ENCODE measurements at regions not wholly inside any gene's neighbourhood (a gene's known extent, or its start where the extent isn't known, plus 50 kb on each side); places are given as distances from the start of the nearest gene placed in this dataset.

DNA sequence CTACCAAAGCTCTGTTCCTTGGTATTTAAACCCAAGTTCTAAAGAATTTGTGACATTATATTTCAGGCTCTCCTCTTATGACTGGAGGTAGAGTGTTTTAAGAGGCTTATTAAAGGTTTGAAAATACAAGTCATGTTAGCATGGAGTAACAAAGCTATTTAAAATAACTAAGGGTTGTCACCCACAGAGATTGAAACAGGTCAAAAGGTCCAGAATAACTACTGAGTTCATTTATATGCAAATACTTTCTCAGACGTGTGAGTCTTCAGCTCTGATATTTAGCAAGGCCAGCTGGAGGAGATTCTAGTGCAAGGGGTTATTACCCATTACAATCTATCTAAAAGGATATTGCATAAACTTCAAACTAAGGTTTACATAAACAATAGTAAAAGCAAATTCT, 1538.8 kb upstream of the CDH8 start:
- TF ChIP-seq, protein P1, sequence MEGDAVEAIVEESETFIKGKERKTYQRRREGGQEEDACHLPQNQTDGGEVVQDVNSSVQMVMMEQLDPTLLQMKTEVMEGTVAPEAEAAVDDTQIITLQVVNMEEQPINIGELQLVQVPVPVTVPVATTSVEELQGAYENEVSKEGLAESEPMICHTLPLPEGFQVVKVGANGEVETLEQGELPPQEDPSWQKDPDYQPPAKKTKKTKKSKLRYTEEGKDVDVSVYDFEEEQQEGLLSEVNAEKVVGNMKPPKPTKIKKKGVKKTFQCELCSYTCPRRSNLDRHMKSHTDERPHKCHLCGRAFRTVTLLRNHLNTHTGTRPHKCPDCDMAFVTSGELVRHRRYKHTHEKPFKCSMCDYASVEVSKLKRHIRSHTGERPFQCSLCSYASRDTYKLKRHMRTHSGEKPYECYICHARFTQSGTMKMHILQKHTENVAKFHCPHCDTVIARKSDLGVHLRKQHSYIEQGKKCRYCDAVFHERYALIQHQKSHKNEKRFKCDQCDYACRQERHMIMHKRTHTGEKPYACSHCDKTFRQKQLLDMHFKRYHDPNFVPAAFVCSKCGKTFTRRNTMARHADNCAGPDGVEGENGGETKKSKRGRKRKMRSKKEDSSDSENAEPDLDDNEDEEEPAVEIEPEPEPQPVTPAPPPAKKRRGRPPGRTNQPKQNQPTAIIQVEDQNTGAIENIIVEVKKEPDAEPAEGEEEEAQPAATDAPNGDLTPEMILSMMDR (IDR thresholded peaks at IDR 0.05), result no peak
- TF ChIP-seq POLR2A (IDR thresholded peaks at IDR 0.05), result no peak

All from transverse colon (tissue), 3 donors.